ENCODE measurements at regions not wholly inside any gene's neighbourhood (a gene's known extent, or its start where the extent isn't known, plus 50 kb on each side); places are given as distances from the start of the nearest gene placed in this dataset.
"Not testable (repeated sequence)": the region's sequence is repeated elsewhere in the genome, so short reads cannot be mapped to it uniquely, and the experiment has no call there.

- DNase-seq = no peak
Measured at GRCh38 chr13:56020425-56020824, 1120.3 kb upstream of the PRR20A start.

- no peak for DNase-seq
Measured at GRCh38 chr13:56039992-56040391, 1100.7 kb upstream of the PRR20A start.

- DNase-seq = no peak
Measured at GRCh38 chr13:56066321-56066720, 1074.4 kb upstream of the PRR20A start.

- no peak for DNase-seq
Measured at GRCh38 chr13:56102641-56103040, 1038.1 kb upstream of the PRR20A start.

- no peak for DNase-seq
Measured at GRCh38 chr13:56110751-56111150, 1030.0 kb upstream of the PRR20A start.

GRCh38 chr13:56134524-56134923 lies 1006.2 kb upstream of the PRR20A start:
- DNase-seq = no peak

- DNase-seq = no peak
Measured at GRCh38 chr13:56166864-56167263, 973.9 kb upstream of the PRR20A start.

GRCh38 chr13:56168581-56168980 lies 972.1 kb upstream of the PRR20A start:
- no peak for DNase-seq

GRCh38 chr13:56173346-56173745 lies 967.4 kb upstream of the PRR20A start:
- no peak for DNase-seq

GRCh38 chr13:56182598-56182997 lies 958.1 kb upstream of the PRR20A start:
- no peak for DNase-seq

GRCh38 chr13:56187331-56187730 lies 953.4 kb upstream of the PRR20A start:
- no peak for DNase-seq

- not testable (repeated sequence) for DNase-seq
Measured at GRCh38 chr13:56188582-56188981, 952.1 kb upstream of the PRR20A start.

- no peak for DNase-seq
Measured at GRCh38 chr13:56189439-56189838, 951.3 kb upstream of the PRR20A start.

- no peak for DNase-seq
Measured at GRCh38 chr13:56189978-56190377, 950.7 kb upstream of the PRR20A start.

- no peak for DNase-seq
Measured at GRCh38 chr13:56198350-56198749, 942.4 kb upstream of the PRR20A start.

- DNase-seq = no peak
Measured at GRCh38 chr13:56201834-56202233, 938.9 kb upstream of the PRR20A start.

GRCh38 chr13:56216221-56216620 lies 924.5 kb upstream of the PRR20A start:
- no peak for DNase-seq

GRCh38 chr13:56247692-56248091 lies 893.0 kb upstream of the PRR20A start:
- DNase-seq = no peak

- DNase-seq = no peak
Measured at GRCh38 chr13:56271686-56272085, 869.0 kb upstream of the PRR20A start.

- DNase-seq = no peak
Measured at GRCh38 chr13:56283262-56283828, 857.4 kb upstream of the PRR20A start.

- DNase-seq = no peak
Measured at GRCh38 chr13:56299650-56300049, 841.1 kb upstream of the PRR20A start.

- no peak for DNase-seq
Measured at GRCh38 chr13:56314765-56315164, 826.0 kb upstream of the PRR20A start.

- no peak for DNase-seq
Measured at GRCh38 chr13:56317841-56318240, 822.9 kb upstream of the PRR20A start.

GRCh38 chr13:56332671-56333070 lies 808.0 kb upstream of the PRR20A start:
- DNase-seq = no peak

GRCh38 chr13:56335775-56336174 lies 804.9 kb upstream of the PRR20A start:
- no peak for DNase-seq

GRCh38 chr13:56338421-56338820 lies 802.3 kb upstream of the PRR20A start:
- no peak for DNase-seq
